ENCODE measurements at regions not wholly inside any gene's neighbourhood (a gene's known extent, or its start where the extent isn't known, plus 50 kb on each side); places are given as distances from the start of the nearest gene placed in this dataset.

DNA sequence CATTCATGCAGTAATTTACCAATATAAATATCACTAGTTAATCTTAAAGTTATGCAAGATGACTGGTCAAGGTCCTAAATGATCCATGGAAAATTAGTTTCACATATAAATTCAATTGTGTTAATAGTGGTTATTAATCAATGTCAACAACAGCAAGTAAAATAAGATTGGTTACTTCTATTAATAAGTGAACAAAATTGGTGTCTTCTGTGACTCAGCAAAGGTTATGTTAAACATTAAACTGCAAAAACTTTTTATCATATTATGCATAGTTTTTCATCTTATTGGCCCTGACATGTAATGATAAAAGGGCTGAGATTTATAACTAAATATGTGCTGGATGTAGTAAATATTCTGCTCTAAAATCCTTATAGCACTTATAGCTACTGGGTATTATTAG is 359.0 kb upstream of the UBE2E3 start:
- Histone ChIP-seq H3K9ac (ENCODE audit: low read length) (no peak overlapping the region), H3K9me2 (ENCODE audit: insufficient read depth) (no peaks in the 10 kb centered on the region), H4K20me1 (ENCODE audit: insufficient read depth) (no peaks in the 10 kb centered on the region), H3K27ac (ENCODE audit: low read depth, low read length) (no peak overlapping the region), H3K79me2 (ENCODE audit: insufficient read depth, low read length) (no peaks in the 10 kb centered on the region), H3K27me3 (ENCODE audit: insufficient read depth, low read length) (no peaks in the 10 kb centered on the region), H3K4me3 (replicated peaks in 1 of 2; ENCODE audit: low read depth in 1 of 2, low read length in 2 of 2) (no peak overlapping the region), H3K36me3 (ENCODE audit: control insufficient read depth in 1 of 2, insufficient read depth in 2 of 2, low read length in 2 of 2) (no peaks in the 10 kb centered on the region), H3K4me2 (ENCODE audit: low read length) (no peak overlapping the region), H2AFZ (ENCODE audit: low read depth, low read length, poor library complexity, severe bottlenecking) (peak overlapping the region; percentile 16), H3K9me3 (ENCODE audit: control insufficient read depth in 1 of 2, insufficient read depth in 1 of 2, low read depth in 1 of 2, low read length in 2 of 2) (no peaks in the 10 kb centered on the region), H3K4me1 (ENCODE audit: control insufficient read depth in 1 of 2, insufficient read depth in 2 of 2, low read length in 2 of 2) (peaks cover 0 to 10% of the 10 kb centered on the region in 2 experiments; a peak in 2 of 4 replicates)
- no TSS peak for BruUV-seq (replicated peaks)
- TF ChIP-seq TCF7L2 (IDR thresholded peaks at IDR 0.05; ENCODE audit: borderline replicate concordance, extremely low read depth, insufficient read depth, insufficient read length) (no peak), ZNF274 (IDR thresholded peaks at IDR 0.05; ENCODE audit: low read depth, low read length) (no peak), ZFX (IDR thresholded peaks at IDR 0.05) (no peak), ELF1 (IDR thresholded peaks at IDR 0.05; ENCODE audit: borderline replicate concordance, low read depth) (no peak), CBX3 (IDR thresholded peaks at IDR 0.05; ENCODE audit: low read depth) (no peak), POLR2AphosphoS5 (IDR thresholded peaks at IDR 0.05; ENCODE audit: low read depth, low read length) (no peak), RAD21 (IDR thresholded peaks at IDR 0.05; ENCODE audit: low read depth) (no peak), EZH2 (IDR thresholded peaks at IDR 0.05) (no peak), YY1 (IDR thresholded peaks at IDR 0.05; ENCODE audit: extremely low read depth, insufficient replicate concordance, low read depth, low read length) (no peak), EZH2phosphoT487 (IDR thresholded peaks at IDR 0.05; ENCODE audit: borderline replicate concordance) (no peak)
- TF ChIP-seq, protein P1, sequence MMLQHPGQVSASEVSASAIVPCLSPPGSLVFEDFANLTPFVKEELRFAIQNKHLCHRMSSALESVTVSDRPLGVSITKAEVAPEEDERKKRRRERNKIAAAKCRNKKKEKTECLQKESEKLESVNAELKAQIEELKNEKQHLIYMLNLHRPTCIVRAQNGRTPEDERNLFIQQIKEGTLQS (IDR thresholded peaks at IDR 0.05): no peak
- TF ChIP-seq, protein P2, sequence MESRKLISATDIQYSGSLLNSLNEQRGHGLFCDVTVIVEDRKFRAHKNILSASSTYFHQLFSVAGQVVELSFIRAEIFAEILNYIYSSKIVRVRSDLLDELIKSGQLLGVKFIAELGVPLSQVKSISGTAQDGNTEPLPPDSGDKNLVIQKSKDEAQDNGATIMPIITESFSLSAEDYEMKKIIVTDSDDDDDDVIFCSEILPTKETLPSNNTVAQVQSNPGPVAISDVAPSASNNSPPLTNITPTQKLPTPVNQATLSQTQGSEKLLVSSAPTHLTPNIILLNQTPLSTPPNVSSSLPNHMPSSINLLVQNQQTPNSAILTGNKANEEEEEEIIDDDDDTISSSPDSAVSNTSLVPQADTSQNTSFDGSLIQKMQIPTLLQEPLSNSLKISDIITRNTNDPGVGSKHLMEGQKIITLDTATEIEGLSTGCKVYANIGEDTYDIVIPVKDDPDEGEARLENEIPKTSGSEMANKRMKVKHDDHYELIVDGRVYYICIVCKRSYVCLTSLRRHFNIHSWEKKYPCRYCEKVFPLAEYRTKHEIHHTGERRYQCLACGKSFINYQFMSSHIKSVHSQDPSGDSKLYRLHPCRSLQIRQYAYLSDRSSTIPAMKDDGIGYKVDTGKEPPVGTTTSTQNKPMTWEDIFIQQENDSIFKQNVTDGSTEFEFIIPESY (IDR thresholded peaks at IDR 0.05; ENCODE audit: extremely low read depth, insufficient replicate concordance, low read length): no peak
- ChIA-PET CTCF (no interaction called here), RAD21 (ENCODE audit: low non-redundant PET in 1 of 2, low total read pairs in 2 of 2, uncharacterized antibody in 2 of 2, unreplicated experiment in 2 of 2) (no interaction called here), POLR2A (no interaction called here)
- ATAC-seq: no peak
- no peak for DNase-seq (ENCODE audit: low read depth, low spot score)
- intact Hi-C loops (cut with micrococcal nuclease): no loop called here
